SJSA1 (cell line): ENCODE measurements at regions not wholly inside any gene's neighbourhood (a gene's known extent, or its start where the extent isn't known, plus 50 kb on each side); places are given as distances from the start of the nearest gene placed in this dataset.

ENCODE experiments used
- DNase-seq, 2 experiments: peaks; one replicate each; pipeline ENCODE4 v3.0.0-alpha.2; 2015 to 2020; ENCODE audit warnings: low spot score in 2 of 2, low read depth in 1 of 2
- H3K27ac ChIP-seq: fragments of 250-450 bp; sonication (Bioruptor Pico); 2 replicates; pipeline ENCODE4 v1.5.1; 2020; ENCODE audit warnings: mild to moderate bottlenecking, moderate library complexity
- H3K27me3 ChIP-seq: fragments of 250-450 bp; sonication (Bioruptor Pico); replicated peaks from 2 replicates; pipeline ENCODE4 v1.5.1; 2020; ENCODE audit warnings: mild to moderate bottlenecking, moderate library complexity
- H3K36me3 ChIP-seq: fragments of 250-450 bp; sonication (Bioruptor Pico); 2 replicates; pipeline ENCODE4 v1.5.1; 2020; ENCODE audit warnings: mild to moderate bottlenecking
- H3K4me1 ChIP-seq: fragments of 250-450 bp; sonication (Bioruptor Pico); replicated peaks from 2 replicates; pipeline ENCODE4 v1.6.1; 2021; ENCODE audit warnings: mild to moderate bottlenecking
- H3K4me3 ChIP-seq: fragments of 250-450 bp; sonication (Bioruptor Pico); 2 replicates; pipeline ENCODE4 v1.5.1; 2020; ENCODE audit warnings: mild to moderate bottlenecking
- H3K9me3 ChIP-seq: fragments of 250-450 bp; sonication (Bioruptor Pico); replicated peaks from 2 replicates; pipeline ENCODE4 v1.5.1; 2020; ENCODE audit warnings: mild to moderate bottlenecking

GRCh38 chr9:73613092-73613701 is 461.5 kb downstream of the ANXA1 start:
- DNase-seq = no peak
- no peaks in the 10 kb centered on the region for H3K36me3 ChIP-seq
- H3K4me1 ChIP-seq = no peaks in the 10 kb centered on the region
- no peaks in the 10 kb centered on the region for H3K9me3 ChIP-seq
- no peak overlapping the region for H3K4me3 ChIP-seq
- no peaks in the 10 kb centered on the region for H3K27me3 ChIP-seq
- H3K27ac ChIP-seq = no peak overlapping the region

- no peak for DNase-seq
- Histone ChIP-seq H3K27ac (no peak overlapping the region), H3K9me3 (no peaks in the 10 kb centered on the region), H3K27me3 (no peaks in the 10 kb centered on the region), H3K4me3 (no peak overlapping the region), H3K36me3 (no peaks in the 10 kb centered on the region), H3K4me1 (no peaks in the 10 kb centered on the region)
These were observed 463.9 kb downstream of the ANXA1 start for GRCh38 chr9:73615557-73615956.

GRCh38 chr9:73617586-73617985 is 465.9 kb downstream of the ANXA1 start:
- Histone ChIP-seq H3K27ac (no peak overlapping the region), H3K36me3 (no peaks in the 10 kb centered on the region), H3K4me3 (no peak overlapping the region), H3K9me3 (no peaks in the 10 kb centered on the region), H3K27me3 (no peaks in the 10 kb centered on the region; the same call in 1 of the 2 replicates), H3K4me1 (no peaks in the 10 kb centered on the region)
- DNase-seq = no peak

GRCh38 chr9:73640971-73641370 is 489.3 kb downstream of the ANXA1 start:
- Histone ChIP-seq H3K36me3 (no peaks in the 10 kb centered on the region), H3K9me3 (no peaks in the 10 kb centered on the region), H3K27ac (no peak overlapping the region), H3K4me1 (no peaks in the 10 kb centered on the region), H3K27me3 (no peaks in the 10 kb centered on the region), H3K4me3 (no peak overlapping the region)
- no peak for DNase-seq

- Histone ChIP-seq H3K4me3 (no peak overlapping the region), H3K9me3 (no peaks in the 10 kb centered on the region), H3K27ac (no peak overlapping the region), H3K36me3 (no peaks in the 10 kb centered on the region), H3K4me1 (no peaks in the 10 kb centered on the region), H3K27me3 (no peaks in the 10 kb centered on the region)
- no peak for DNase-seq
These were observed 491.8 kb downstream of the ANXA1 start for GRCh38 chr9:73643379-73644013.

GRCh38 chr9:73647560-73647959 is 495.9 kb downstream of the ANXA1 start:
- no peaks in the 10 kb centered on the region for H3K27me3 ChIP-seq
- no peaks in the 10 kb centered on the region for H3K9me3 ChIP-seq
- H3K27ac ChIP-seq = no peak overlapping the region
- H3K36me3 ChIP-seq = no peaks in the 10 kb centered on the region
- no peak overlapping the region for H3K4me3 ChIP-seq
- no peak for DNase-seq
- H3K4me1 ChIP-seq = no peaks in the 10 kb centered on the region

- H3K36me3 ChIP-seq = no peaks in the 10 kb centered on the region
- DNase-seq = no peak
These were observed 497.9 kb downstream of the ANXA1 start for GRCh38 chr9:73649552-73649951.

GRCh38 chr9:73655363-73655762 is 503.7 kb downstream of the ANXA1 start:
- no peaks in the 10 kb centered on the region for H3K27me3 ChIP-seq
- H3K36me3 ChIP-seq = no peaks in the 10 kb centered on the region
- no peak for DNase-seq
- H3K4me1 ChIP-seq = no peaks in the 10 kb centered on the region
- no peak overlapping the region for H3K4me3 ChIP-seq
- H3K9me3 ChIP-seq = no peaks in the 10 kb centered on the region
- no peak overlapping the region for H3K27ac ChIP-seq

More at GRCh38 chr9:73649552-73649951, 497.9 kb downstream of the ANXA1 start:
- no peaks in the 10 kb centered on the region for H3K4me1 ChIP-seq
- H3K4me3 ChIP-seq = no peak overlapping the region
- H3K9me3 ChIP-seq = no peaks in the 10 kb centered on the region
- no peaks in the 10 kb centered on the region for H3K27me3 ChIP-seq
- H3K27ac ChIP-seq = no peak overlapping the region

GRCh38 chr9:73655831-73656230 is 504.2 kb downstream of the ANXA1 start:
- Histone ChIP-seq H3K36me3 (no peaks in the 10 kb centered on the region), H3K4me1 (no peaks in the 10 kb centered on the region), H3K9me3 (no peaks in the 10 kb centered on the region), H3K27ac (no peak overlapping the region), H3K4me3 (no peak overlapping the region), H3K27me3 (no peaks in the 10 kb centered on the region)
- DNase-seq = no peak

- Histone ChIP-seq H3K27ac (no peak overlapping the region), H3K9me3 (no peaks in the 10 kb centered on the region), H3K27me3 (no peaks in the 10 kb centered on the region), H3K4me1 (no peaks in the 10 kb centered on the region), H3K4me3 (no peak overlapping the region), H3K36me3 (no peaks in the 10 kb centered on the region)
- no peak for DNase-seq
These were observed 513.6 kb downstream of the ANXA1 start for GRCh38 chr9:73665253-73665652.

GRCh38 chr9:73667749-73668148 is 516.1 kb downstream of the ANXA1 start:
- no peak overlapping the region for H3K4me3 ChIP-seq
- H3K4me1 ChIP-seq = no peaks in the 10 kb centered on the region
- no peaks in the 10 kb centered on the region for H3K36me3 ChIP-seq
- H3K27me3 ChIP-seq = no peaks in the 10 kb centered on the region
- H3K9me3 ChIP-seq = no peaks in the 10 kb centered on the region
- H3K27ac ChIP-seq = no peak overlapping the region
- DNase-seq = no peak

- H3K9me3 ChIP-seq = no peaks in the 10 kb centered on the region
- H3K36me3 ChIP-seq = no peaks in the 10 kb centered on the region
- H3K4me3 ChIP-seq = no peak overlapping the region
- no peak for DNase-seq
- 0 out of 2 replicates have a peak, but pooled peaks cover 4% of the 10 kb centered on the region for H3K4me1 ChIP-seq
- no peak overlapping the region for H3K27ac ChIP-seq
- no peaks in the 10 kb centered on the region for H3K27me3 ChIP-seq
These were observed 529.2 kb downstream of the ANXA1 start for GRCh38 chr9:73680831-73681230.

- Histone ChIP-seq H3K4me1 (0 out of 2 replicates have a peak, but pooled peaks cover 4% of the 10 kb centered on the region), H3K9me3 (no peaks in the 10 kb centered on the region), H3K4me3 (no peak overlapping the region), H3K27ac (no peak overlapping the region), H3K27me3 (no peaks in the 10 kb centered on the region), H3K36me3 (no peaks in the 10 kb centered on the region)
- no peak for DNase-seq
These were observed 531.1 kb downstream of the ANXA1 start for GRCh38 chr9:73682789-73683188.

- Histone ChIP-seq H3K36me3 (no peaks in the 10 kb centered on the region), H3K27me3 (no peaks in the 10 kb centered on the region), H3K4me1 (0 out of 2 replicates have a peak, but pooled peaks cover 4% of the 10 kb centered on the region), H3K27ac (no peak overlapping the region), H3K4me3 (no peak overlapping the region), H3K9me3 (no peaks in the 10 kb centered on the region)
- DNase-seq = peak in 1 of 2 experiments; percentile 21
These were observed 532.4 kb downstream of the ANXA1 start for GRCh38 chr9:73683862-73684591.
